Panc1 (cell line): ENCODE measurements at regions not wholly inside any gene's neighbourhood (a gene's known extent, or its start where the extent isn't known, plus 50 kb on each side); places are given as distances from the start of the nearest gene placed in this dataset.

Experiments
- POLR2AphosphoS5 ChIP-seq: IDR thresholded peaks from 2 replicates; pipeline ENCODE4 v1.6.1; 2012; ENCODE audit warnings: mild to moderate bottlenecking, low read depth, low read length, moderate library complexity
- TCF7L2 ChIP-seq: IDR thresholded peaks from 2 replicates; pipeline ENCODE4 v1.6.1; 2011; ENCODE audit warnings: mild to moderate bottlenecking, low read depth, low read length, inconsistent platforms
- TF ChIP-seq, protein P1 (sequence below): fragments of 450-650 bp; IDR thresholded peaks from 2 replicates; pipeline ENCODE4 v1.5.1; 2017; ENCODE audit warnings: mild to moderate bottlenecking

DNA sequence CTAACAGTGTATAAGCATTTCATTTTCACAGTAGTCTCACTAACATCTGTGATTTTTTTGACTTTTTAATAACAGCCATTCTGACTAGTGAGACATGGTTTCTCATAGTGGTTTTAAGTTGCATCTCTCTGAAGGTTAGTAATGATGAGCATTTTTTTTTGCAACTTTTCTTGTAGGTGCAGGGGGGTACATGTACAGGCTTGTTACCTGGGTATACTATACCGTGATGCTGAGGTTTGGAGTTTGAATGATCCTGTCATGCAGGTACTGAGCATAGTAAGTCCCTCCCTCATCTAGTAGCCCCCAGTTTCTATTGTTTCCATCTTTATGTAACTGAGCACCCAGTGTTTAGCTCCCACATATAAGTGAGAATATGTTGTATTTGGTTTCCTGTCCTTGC is 444.6 kb upstream of the DAB2 start:
- no peak for TF ChIP-seq TCF7L2
- TF ChIP-seq, protein P1, sequence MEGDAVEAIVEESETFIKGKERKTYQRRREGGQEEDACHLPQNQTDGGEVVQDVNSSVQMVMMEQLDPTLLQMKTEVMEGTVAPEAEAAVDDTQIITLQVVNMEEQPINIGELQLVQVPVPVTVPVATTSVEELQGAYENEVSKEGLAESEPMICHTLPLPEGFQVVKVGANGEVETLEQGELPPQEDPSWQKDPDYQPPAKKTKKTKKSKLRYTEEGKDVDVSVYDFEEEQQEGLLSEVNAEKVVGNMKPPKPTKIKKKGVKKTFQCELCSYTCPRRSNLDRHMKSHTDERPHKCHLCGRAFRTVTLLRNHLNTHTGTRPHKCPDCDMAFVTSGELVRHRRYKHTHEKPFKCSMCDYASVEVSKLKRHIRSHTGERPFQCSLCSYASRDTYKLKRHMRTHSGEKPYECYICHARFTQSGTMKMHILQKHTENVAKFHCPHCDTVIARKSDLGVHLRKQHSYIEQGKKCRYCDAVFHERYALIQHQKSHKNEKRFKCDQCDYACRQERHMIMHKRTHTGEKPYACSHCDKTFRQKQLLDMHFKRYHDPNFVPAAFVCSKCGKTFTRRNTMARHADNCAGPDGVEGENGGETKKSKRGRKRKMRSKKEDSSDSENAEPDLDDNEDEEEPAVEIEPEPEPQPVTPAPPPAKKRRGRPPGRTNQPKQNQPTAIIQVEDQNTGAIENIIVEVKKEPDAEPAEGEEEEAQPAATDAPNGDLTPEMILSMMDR, result no peak
- no peak for TF ChIP-seq POLR2AphosphoS5
